Adrenal gland (tissue), 9 donors: ENCODE measurements at regions not wholly inside any gene's neighbourhood (a gene's known extent, or its start where the extent isn't known, plus 50 kb on each side); places are given as distances from the start of the nearest gene placed in this dataset.

Experiments
- DNase-seq, 7 donors: peaks; one replicate each; pipeline ENCODE4 v3.0.0-alpha.2; 2019 to 2020
- H3K27ac ChIP-seq, 5 donors: fragments of 200-600 bp; sonication (generic) in 4 of 5; 1 replicate in 3 of 5; 2 replicates in 2 of 5; pipeline versions ENCODE4 v1.5.1 to v1.8.0; 2016 to 2020; ENCODE audit warnings: mild to moderate bottlenecking in 1 of 5
- H3K27me3 ChIP-seq: fragments of 200-600 bp; 2 replicates; pipeline ENCODE4 v1.8.0; 2021
- H3K36me3 ChIP-seq, 2 donors: fragments of 200-600 bp; replicated peaks in 1 of 2; 1 replicate in 1 of 2; 2 replicates in 1 of 2; pipeline versions ENCODE4 v1.5.1 to v1.8.0; 2018 to 2022
- H3K4me1 ChIP-seq, 2 donors: fragments of 200-600 bp; replicated peaks in 1 of 2; 1 replicate in 1 of 2; 2 replicates in 1 of 2; pipeline versions ENCODE4 v1.5.1 to v1.8.0; 2018 to 2021
- H3K4me3 ChIP-seq, 4 donors: fragments of 200-600 bp; sonication (generic) in 3 of 4; one replicate each; pipeline ENCODE4 v1.5.1; 2016 to 2018
- H3K9me3 ChIP-seq, 3 donors: fragments of 200-600 bp; sonication (generic) in 1 of 3; replicated peaks in 1 of 3; 1 replicate in 2 of 3; 2 replicates in 1 of 3; pipeline versions ENCODE4 v1.5.1 to v1.8.0; 2016 to 2021
- CTCF ChIP-seq, 6 experiments: fragments of 450-650 bp in 4 of 6; fragments of 200-600 bp in 2 of 6; sonication (generic) in 1 of 6; IDR thresholded peaks; 1 replicate in 5 of 6; 2 replicates in 1 of 6; pipeline versions ENCODE4 v1.5.1 to v1.8.0; 2016 to 2021; ENCODE audit warnings: antibody characterized with exemption in 6 of 6, mild to moderate bottlenecking in 2 of 6, moderate library complexity in 1 of 6
- POLR2A ChIP-seq, 2 donors: fragments of 450-650 bp; IDR thresholded peaks; one replicate each; pipeline ENCODE4 v1.6.1; 2017; ENCODE audit warnings: antibody characterized with exemption in 2 of 2, mild to moderate bottlenecking in 2 of 2, moderate library complexity in 1 of 2
- WGBS, 4 donors: extraction: QIAGEN DNeasy Blood & Tissue Kit in 2 of 4; methylation state at CpG; one replicate each; pipeline versions ENCODE4 v1.1.5 to v1.1.7; 2013 to 2017; 5-methylcytosine and 5-hydroxymethylcytosine counted together
- intact Hi-C, 2 donors: fragments of 100-400 bp; cut with DNase I; formaldehyde crosslinking; loops; one replicate each; pipeline versions ENCODE4 v1.14.1 to v1.15.0; 2022 to 2023
- donor health status: healthy with polysubstance abuse.
- donor health status: Bipolar disorder and iron deficiency.
- donor health status: DM: yes; HTN: yes; CAD: no.
- donor health status: DM: no; HTN: no; CAD: no.
- donor health status: DM: no; HTN: no; CAD: no.

DNA sequence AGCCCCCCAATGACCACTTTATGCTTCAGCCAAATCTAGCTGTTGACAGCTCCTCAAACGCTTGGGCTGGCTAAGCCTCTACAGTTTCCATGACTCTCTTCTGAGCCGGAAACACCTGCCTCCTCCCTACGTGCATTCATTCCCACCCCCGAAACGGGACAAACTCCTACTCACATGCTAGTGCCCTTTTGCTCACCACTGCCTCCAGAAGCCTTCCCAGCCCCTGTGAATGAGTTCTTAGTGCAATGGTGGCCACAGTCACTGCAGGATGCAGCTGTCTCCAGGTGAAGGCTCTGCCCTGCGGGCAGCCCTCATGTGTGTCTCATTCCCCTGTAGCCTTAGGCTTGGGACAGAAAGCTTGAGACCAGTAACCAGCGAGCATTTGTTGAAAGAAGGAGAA lies 68.8 kb upstream of the DAB2IP start:
- TF ChIP-seq POLR2A (IDR thresholded peaks at IDR 0.05) (no peak), CTCF (IDR thresholded peaks at IDR 0.05) (no peak)
- WGBS, 4 donors, result 67 to 82% (median 77%) methylated on average over 7 of the region's 7 CpGs
- no peaks in the 10 kb centered on the region for H3K27me3 ChIP-seq
- no peak overlapping the region for H3K27ac ChIP-seq
- no peaks in the 10 kb centered on the region for H3K4me1 ChIP-seq
- no peak overlapping the region for H3K4me3 ChIP-seq
- DNase-seq, result no peak
- H3K36me3 ChIP-seq, result no peaks in the 10 kb centered on the region
- intact Hi-C loops, result no loop called here
- H3K9me3 ChIP-seq, result no peaks in the 10 kb centered on the region

DNA sequence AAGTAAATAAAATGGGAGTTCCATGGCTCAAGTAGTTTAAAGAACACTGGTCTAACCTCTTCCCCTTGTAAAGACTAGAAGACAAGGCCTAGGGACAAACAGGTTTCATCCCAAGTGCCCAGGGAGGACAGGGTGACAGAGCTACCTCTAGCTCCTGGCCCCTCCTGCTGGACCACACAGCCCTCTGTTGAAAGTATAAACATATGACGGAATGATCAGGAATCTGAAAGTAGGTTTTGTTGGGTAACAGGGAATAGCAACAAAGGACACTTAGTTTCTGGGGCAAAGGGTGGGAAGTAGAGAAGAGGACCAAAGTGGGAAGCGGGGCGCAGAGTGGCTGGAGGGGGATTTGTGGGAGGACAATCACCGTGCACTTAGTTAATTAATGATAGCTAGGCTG lies 67.0 kb upstream of the DAB2IP start:
- H3K27ac ChIP-seq, result no peak overlapping the region
- intact Hi-C loops, result no loop called here
- whole genome bisulfite sequencing, 4 donors, result 82 to 91% (median 87%) methylated on average over 4 of the region's 4 CpGs

GRCh38 chr9:121587863-121588262 lies 63.6 kb upstream of the DAB2IP start:
- 79 to 88% (median 84%) methylated on average over 4 of the region's 4 CpGs for WGBS, 4 donors
- Histone ChIP-seq H3K4me3 (no peak overlapping the region), H3K27ac (no peak overlapping the region), H3K4me1 (no peaks in the 10 kb centered on the region), H3K27me3 (no peaks in the 10 kb centered on the region), H3K9me3 (no peaks in the 10 kb centered on the region), H3K36me3 (no peaks in the 10 kb centered on the region)
- intact Hi-C loops, result no loop called here
- DNase-seq, result no peak
- no peak for TF ChIP-seq CTCF (IDR thresholded peaks at IDR 0.05)
- TF ChIP-seq POLR2A (IDR thresholded peaks at IDR 0.05), result no peak

More for the DNA sequence above, 67.0 kb upstream of the DAB2IP start:
- Histone ChIP-seq H3K36me3 (no peaks in the 10 kb centered on the region), H3K9me3 (no peaks in the 10 kb centered on the region), H3K4me1 (no peaks in the 10 kb centered on the region), H3K27me3 (no peaks in the 10 kb centered on the region), H3K4me3 (no peak overlapping the region)
- no peak for DNase-seq
- TF ChIP-seq CTCF (IDR thresholded peaks at IDR 0.05) (no peak), POLR2A (IDR thresholded peaks at IDR 0.05) (no peak)

DNA sequence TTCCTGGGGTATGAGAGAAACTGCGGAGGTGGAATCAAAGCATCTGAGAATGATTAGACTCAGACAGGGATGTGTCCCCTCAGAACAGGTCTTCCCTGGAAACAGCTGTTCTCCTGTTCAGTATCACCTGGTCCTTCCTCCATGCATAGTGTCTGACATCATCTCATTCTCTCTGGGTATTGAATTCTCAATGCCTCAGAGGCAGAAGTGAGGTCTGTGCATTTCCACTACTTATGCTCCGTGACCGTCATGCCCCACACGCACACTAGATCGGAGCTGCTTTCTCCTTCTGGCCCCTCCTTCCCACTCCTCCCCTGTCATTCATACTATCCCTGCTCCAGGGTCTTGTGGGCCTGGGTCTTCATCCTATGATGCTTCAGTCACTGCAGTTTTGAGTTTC lies 61.4 kb upstream of the DAB2IP start:
- 82 to 95% (median 86%) methylated on average over 5 of the region's 5 CpGs for WGBS, 4 donors
- no peak overlapping the region for H3K4me3 ChIP-seq
- no peaks in the 10 kb centered on the region for H3K4me1 ChIP-seq
- H3K36me3 ChIP-seq, result no peaks in the 10 kb centered on the region
- TF ChIP-seq POLR2A (IDR thresholded peaks at IDR 0.05) (no peak), CTCF (IDR thresholded peaks at IDR 0.05) (no peak)
- no peak overlapping the region for H3K27ac ChIP-seq
- no peak for DNase-seq
- no peaks in the 10 kb centered on the region for H3K27me3 ChIP-seq
- intact Hi-C loops, result no loop called here
- H3K9me3 ChIP-seq, result no peaks in the 10 kb centered on the region
